Keratinocyte (primary cell): ENCODE measurements at regions not wholly inside any gene's neighbourhood (a gene's known extent, or its start where the extent isn't known, plus 50 kb on each side); places are given as distances from the start of the nearest gene placed in this dataset.

ENCODE experiments used
- DNase-seq: peaks from one replicate; pipeline ENCODE4 v3.0.0-alpha.2; 2011; ENCODE audit warnings: low read depth, missing footprints, low spot score
- FAIRE-seq: peaks from 2 replicates; lab custom pipeline; 2011; peaks lifted over from hg19 to GRCh38; lab: Jason Lieb, UNC
- H2AFZ ChIP-seq: 2 replicates; pipeline ENCODE4 v1.6.0; 2012; ENCODE audit warnings: low read length, control low read depth, inconsistent platforms; ENCODE audit not compliant: control insufficient read depth
- H3K27ac ChIP-seq: 2 replicates; pipeline ENCODE4 v1.5.1; 2011; ENCODE audit warnings: low read length; ENCODE audit not compliant: control insufficient read depth, insufficient read depth
- H3K27me3 ChIP-seq: 3 replicates; pipeline ENCODE4 v1.6.0; 2011; ENCODE audit warnings: low read length; ENCODE audit not compliant: control insufficient read depth, insufficient read depth; ENCODE audit errors: extremely low read depth
- H3K36me3 ChIP-seq, 2 experiments: 2 replicates in 1 of 2; 3 replicates in 1 of 2; pipeline ENCODE4 v1.5.1; 2011; ENCODE audit warnings: low read length in 2 of 2, mild to moderate bottlenecking in 1 of 2; ENCODE audit not compliant: control insufficient read depth in 2 of 2, insufficient read depth in 2 of 2; ENCODE audit errors: extremely low read depth in 1 of 2
- H3K4me1 ChIP-seq: 3 replicates; pipeline ENCODE4 v1.5.1; 2011; ENCODE audit warnings: low read length; ENCODE audit not compliant: control insufficient read depth, insufficient read depth; ENCODE audit errors: extremely low read depth
- H3K4me2 ChIP-seq: 3 replicates; pipeline ENCODE4 v1.6.0; 2011; ENCODE audit warnings: low read depth, low read length; ENCODE audit not compliant: control insufficient read depth, insufficient read depth; ENCODE audit errors: extremely low read depth
- H3K4me3 ChIP-seq, 3 experiments: fragments of 200-600 bp in 1 of 3; sonication (generic) in 1 of 3; 2 replicates in 2 of 3; 3 replicates in 1 of 3; pipeline ENCODE4 v1.5.1; 2011 to 2016; ENCODE audit warnings: low read length in 3 of 3, mild to moderate bottlenecking in 3 of 3, control low read depth in 2 of 3, inconsistent platforms in 1 of 3, low read depth in 1 of 3, mixed read lengths in 1 of 3, mixed run types in 1 of 3, moderate library complexity in 1 of 3; ENCODE audit not compliant: control insufficient read depth in 2 of 3, insufficient read depth in 2 of 3; ENCODE audit errors: extremely low read depth in 1 of 3
- H3K79me2 ChIP-seq: 2 replicates; pipeline ENCODE4 v1.6.0; 2012; ENCODE audit warnings: low read length; ENCODE audit not compliant: control insufficient read depth, insufficient read depth
- H3K9ac ChIP-seq: 3 replicates; pipeline ENCODE4 v1.6.0; 2011; ENCODE audit warnings: low read length; ENCODE audit not compliant: control insufficient read depth, insufficient read depth; ENCODE audit errors: extremely low read depth
- H3K9me1 ChIP-seq: 3 replicates; pipeline ENCODE4 v1.6.0; 2011; ENCODE audit warnings: low read length; ENCODE audit not compliant: control insufficient read depth, insufficient read depth; ENCODE audit errors: extremely low read depth
- H3K9me3 ChIP-seq: 2 replicates; pipeline ENCODE4 v1.5.1; 2012; ENCODE audit warnings: low read depth, low read length; ENCODE audit not compliant: control insufficient read depth
- H4K20me1 ChIP-seq: 3 replicates; pipeline ENCODE4 v1.6.0; 2011; ENCODE audit warnings: low read length; ENCODE audit not compliant: control insufficient read depth, insufficient read depth; ENCODE audit errors: extremely low read depth
- EZH2 ChIP-seq: IDR thresholded peaks from one replicate; pipeline ENCODE4 v1.6.1; 2012; ENCODE audit warnings: inconsistent platforms, mild to moderate bottlenecking, low read length, moderate library complexity
- dilution Hi-C: fragments of 300-500 bp; cut with MboI; formaldehyde crosslinking; loops from one replicate; pipeline ENCODE4 v1.7.0; 2020; ENCODE audit warnings: low sequenced_read_pairs; ENCODE audit not compliant: extremely low pct_ligation_motif_present
- TF ChIP-seq, protein P1 (sequence below), 3 experiments: IDR thresholded peaks in 1 of 3; conservative IDR thresholded peaks in 1 of 3; optimal IDR thresholded peaks in 1 of 3; 2 replicates in 2 of 3; 3 replicates in 1 of 3; pipeline versions ENCODE3 to v1.5.1; 2011; ENCODE audit warnings: low read length in 3 of 3, mild to moderate bottlenecking in 3 of 3, moderate library complexity in 2 of 3, control low read depth in 1 of 3, inconsistent platforms in 1 of 3; ENCODE audit not compliant: insufficient read depth in 2 of 3; ENCODE audit errors: extremely low read depth in 1 of 3

GRCh38 chr14:71585361-71585760 is 346.9 kb upstream of the RGS6 start:
- no peak overlapping the region for H2AFZ ChIP-seq
- peaks cover 4% of the 10 kb centered on the region for H3K4me1 ChIP-seq
- no peaks in the 10 kb centered on the region for H4K20me1 ChIP-seq
- no peak overlapping the region for H3K27ac ChIP-seq
- no peak overlapping the region for H3K9ac ChIP-seq
- dilution Hi-C loops: no loop called here
- TF ChIP-seq, protein P1, sequence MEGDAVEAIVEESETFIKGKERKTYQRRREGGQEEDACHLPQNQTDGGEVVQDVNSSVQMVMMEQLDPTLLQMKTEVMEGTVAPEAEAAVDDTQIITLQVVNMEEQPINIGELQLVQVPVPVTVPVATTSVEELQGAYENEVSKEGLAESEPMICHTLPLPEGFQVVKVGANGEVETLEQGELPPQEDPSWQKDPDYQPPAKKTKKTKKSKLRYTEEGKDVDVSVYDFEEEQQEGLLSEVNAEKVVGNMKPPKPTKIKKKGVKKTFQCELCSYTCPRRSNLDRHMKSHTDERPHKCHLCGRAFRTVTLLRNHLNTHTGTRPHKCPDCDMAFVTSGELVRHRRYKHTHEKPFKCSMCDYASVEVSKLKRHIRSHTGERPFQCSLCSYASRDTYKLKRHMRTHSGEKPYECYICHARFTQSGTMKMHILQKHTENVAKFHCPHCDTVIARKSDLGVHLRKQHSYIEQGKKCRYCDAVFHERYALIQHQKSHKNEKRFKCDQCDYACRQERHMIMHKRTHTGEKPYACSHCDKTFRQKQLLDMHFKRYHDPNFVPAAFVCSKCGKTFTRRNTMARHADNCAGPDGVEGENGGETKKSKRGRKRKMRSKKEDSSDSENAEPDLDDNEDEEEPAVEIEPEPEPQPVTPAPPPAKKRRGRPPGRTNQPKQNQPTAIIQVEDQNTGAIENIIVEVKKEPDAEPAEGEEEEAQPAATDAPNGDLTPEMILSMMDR (optimal IDR thresholded peaks at IDR 0.05 in 1 of 3, IDR thresholded peaks at IDR 0.05 in 1 of 3, conservative IDR thresholded peaks at IDR 0.05 in 1 of 3; ENCODE audit: extremely low read depth in 1 of 3, insufficient read depth in 2 of 3, low read length in 3 of 3): no peak
- TF ChIP-seq EZH2: no peak
- peaks cover 0 to 12% of the 10 kb centered on the region in 2 experiments for H3K36me3 ChIP-seq
- no peaks in the 10 kb centered on the region for H3K79me2 ChIP-seq
- FAIRE-seq (no peak), DNase-seq (no peak)
- H3K9me3 ChIP-seq: no peaks in the 10 kb centered on the region
- H3K9me1 ChIP-seq: no peaks in the 10 kb centered on the region
- H3K27me3 ChIP-seq: no peaks in the 10 kb centered on the region
- H3K4me2 ChIP-seq: no peak overlapping the region
- H3K4me3 ChIP-seq: no peak overlapping the region

DNA sequence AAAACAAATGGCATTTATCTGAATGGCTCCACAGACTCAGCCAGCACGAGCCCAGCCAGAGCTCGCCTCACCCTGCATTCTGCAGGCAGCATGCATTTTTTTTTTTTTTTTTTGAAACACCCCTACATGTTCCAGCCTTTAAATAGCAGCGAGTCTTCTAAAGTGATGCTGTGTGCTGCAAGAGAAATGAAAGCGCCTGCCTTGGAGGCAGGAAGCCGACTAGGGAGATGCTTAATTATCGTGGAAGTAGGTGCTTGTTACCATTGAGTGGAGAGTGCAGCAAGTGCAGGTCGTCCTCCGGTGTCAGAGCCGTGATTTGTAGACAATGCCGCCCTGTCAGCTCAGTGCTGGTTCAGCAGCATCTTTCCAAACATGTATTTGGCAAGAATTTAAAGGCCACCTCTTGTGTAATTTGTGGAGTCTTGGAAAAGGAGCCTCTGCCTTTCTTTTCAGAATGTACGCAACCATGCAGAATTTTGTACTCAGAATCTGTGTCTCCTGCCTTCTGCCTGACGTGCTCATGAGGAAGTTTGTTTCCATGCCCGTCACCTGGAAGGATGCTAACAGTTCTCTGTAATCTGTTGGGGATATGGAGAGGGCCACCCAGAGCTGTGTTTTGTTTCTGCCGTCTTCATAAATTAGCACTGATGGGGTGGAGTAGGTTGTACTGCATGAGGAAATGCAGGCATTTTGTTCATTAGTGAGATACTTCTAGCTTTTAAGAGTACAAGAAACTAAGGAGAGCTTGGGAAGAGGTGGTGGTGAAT is 345.9 kb upstream of the RGS6 start:
- dilution Hi-C loops: no loop called here
- no peak overlapping the region for H3K27ac ChIP-seq

More for the DNA sequence above, 345.9 kb upstream of the RGS6 start:
- no peak overlapping the region for H2AFZ ChIP-seq
- H3K36me3 ChIP-seq: peaks cover 0 to 12% of the 10 kb centered on the region in 2 experiments
- no peaks in the 10 kb centered on the region for H3K27me3 ChIP-seq
- no peak overlapping the region for H3K9ac ChIP-seq
- H3K4me1 ChIP-seq: peaks cover 5% of the 10 kb centered on the region
- no peaks in the 10 kb centered on the region for H3K9me3 ChIP-seq
- peak overlapping the region; percentile 14 for H3K4me2 ChIP-seq
- H3K79me2 ChIP-seq: no peaks in the 10 kb centered on the region
- TF ChIP-seq, protein P1 (optimal IDR thresholded peaks at IDR 0.05 in 1 of 3, IDR thresholded peaks at IDR 0.05 in 1 of 3, conservative IDR thresholded peaks at IDR 0.05 in 1 of 3; ENCODE audit: extremely low read depth in 1 of 3, insufficient read depth in 2 of 3, low read length in 3 of 3): no peak
- no peak for TF ChIP-seq EZH2
- FAIRE-seq (no peak), DNase-seq (no peak)
- no peaks in the 10 kb centered on the region for H3K9me1 ChIP-seq
- no peaks in the 10 kb centered on the region for H4K20me1 ChIP-seq
- H3K4me3 ChIP-seq: no peak overlapping the region
